ENCODE measurements at regions not wholly inside any gene's neighbourhood (a gene's known extent, or its start where the extent isn't known, plus 50 kb on each side); places are given as distances from the start of the nearest gene placed in this dataset.

- no peak for DNase-seq (ENCODE audit: low spot score)
- no peak for TF ChIP-seq CTCF (IDR thresholded peaks at IDR 0.05; ENCODE audit: borderline replicate concordance, control extremely low read depth, extremely low read depth, insufficient read depth, missing control alignments)
- in situ Hi-C loops (cut with MboI; ENCODE audit: low sequenced_read_pairs, unreplicated experiment), result no loop called here
These were observed 212.1 kb upstream of the TNRC6C start for GRCh38 chr17:77746393-77746792.

- in situ Hi-C loops (cut with MboI; ENCODE audit: low sequenced_read_pairs, unreplicated experiment), result no loop called here
- DNase-seq (ENCODE audit: low spot score), result no peak
- no peak for TF ChIP-seq CTCF (IDR thresholded peaks at IDR 0.05; ENCODE audit: borderline replicate concordance, control extremely low read depth, extremely low read depth, insufficient read depth, missing control alignments)
These were observed 211.5 kb upstream of the TNRC6C start for GRCh38 chr17:77746896-77747554.

- no peak for DNase-seq (ENCODE audit: low spot score)
- no peak for TF ChIP-seq CTCF (IDR thresholded peaks at IDR 0.05; ENCODE audit: borderline replicate concordance, control extremely low read depth, extremely low read depth, insufficient read depth, missing control alignments)
- in situ Hi-C loops (cut with MboI; ENCODE audit: low sequenced_read_pairs, unreplicated experiment), result no loop called here
These were observed 210.1 kb upstream of the TNRC6C start for GRCh38 chr17:77748436-77748835.

GRCh38 chr17:77749321-77749751 lies 209.2 kb upstream of the TNRC6C start:
- no peak for DNase-seq (ENCODE audit: low spot score)
- in situ Hi-C loops (cut with MboI; ENCODE audit: low sequenced_read_pairs, unreplicated experiment), result no loop called here
- no peak for TF ChIP-seq CTCF (IDR thresholded peaks at IDR 0.05; ENCODE audit: borderline replicate concordance, control extremely low read depth, extremely low read depth, insufficient read depth, missing control alignments)

- in situ Hi-C loops (cut with MboI; ENCODE audit: low sequenced_read_pairs, unreplicated experiment), result no loop called here
- no peak for DNase-seq (ENCODE audit: low spot score)
- no peak for TF ChIP-seq CTCF (IDR thresholded peaks at IDR 0.05; ENCODE audit: borderline replicate concordance, control extremely low read depth, extremely low read depth, insufficient read depth, missing control alignments)
These were observed 208.5 kb upstream of the TNRC6C start for GRCh38 chr17:77749989-77750388.

- DNase-seq (ENCODE audit: low spot score), result no peak
- in situ Hi-C loops (cut with MboI; ENCODE audit: low sequenced_read_pairs, unreplicated experiment), result no loop called here
- no peak for TF ChIP-seq CTCF (IDR thresholded peaks at IDR 0.05; ENCODE audit: borderline replicate concordance, control extremely low read depth, extremely low read depth, insufficient read depth, missing control alignments)
These were observed 208.0 kb upstream of the TNRC6C start for GRCh38 chr17:77750427-77751043.
